Stimulated activated CD8-positive, alpha-beta memory T cell treated with anti-CD3 and anti-CD28 coated beads, Interleukin-4, amount 100 ng/mL, for 1 hour (primary cell): ENCODE measurements at regions not wholly inside any gene's neighbourhood (a gene's known extent, or its start where the extent isn't known, plus 50 kb on each side); places are given as distances from the start of the nearest gene placed in this dataset.
"Not testable (repeated sequence)": the region's sequence is repeated elsewhere in the genome, so short reads cannot be mapped to it uniquely, and the experiment has no call there.

Experiments
- DNase-seq, 2 donors: peaks; one replicate each; pipeline ENCODE4 v3.0.0-alpha.2; 2020; ENCODE audit warnings: low read depth in 2 of 2, low spot score in 1 of 2

DNA sequence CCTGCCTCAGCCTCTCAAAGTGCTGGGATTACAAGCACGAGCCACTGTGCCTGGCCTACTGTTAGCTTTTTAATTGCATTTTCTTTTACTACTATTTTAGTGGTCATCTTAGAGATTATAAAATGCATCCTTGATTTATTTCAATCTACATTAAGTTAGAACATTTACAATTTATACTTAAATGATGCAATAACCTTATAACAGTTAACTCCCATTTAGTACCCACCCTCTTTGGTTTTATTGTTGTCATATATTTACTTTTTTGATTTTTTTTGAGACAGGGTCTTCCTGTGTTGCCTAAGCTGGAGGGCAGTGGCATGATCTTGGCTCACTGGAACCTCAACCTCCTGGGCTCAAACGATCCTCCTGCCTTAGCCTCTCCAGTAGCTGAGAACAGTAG lies 77.3 kb downstream of the PPCDC start:
- DNase-seq = no peak

DNA sequence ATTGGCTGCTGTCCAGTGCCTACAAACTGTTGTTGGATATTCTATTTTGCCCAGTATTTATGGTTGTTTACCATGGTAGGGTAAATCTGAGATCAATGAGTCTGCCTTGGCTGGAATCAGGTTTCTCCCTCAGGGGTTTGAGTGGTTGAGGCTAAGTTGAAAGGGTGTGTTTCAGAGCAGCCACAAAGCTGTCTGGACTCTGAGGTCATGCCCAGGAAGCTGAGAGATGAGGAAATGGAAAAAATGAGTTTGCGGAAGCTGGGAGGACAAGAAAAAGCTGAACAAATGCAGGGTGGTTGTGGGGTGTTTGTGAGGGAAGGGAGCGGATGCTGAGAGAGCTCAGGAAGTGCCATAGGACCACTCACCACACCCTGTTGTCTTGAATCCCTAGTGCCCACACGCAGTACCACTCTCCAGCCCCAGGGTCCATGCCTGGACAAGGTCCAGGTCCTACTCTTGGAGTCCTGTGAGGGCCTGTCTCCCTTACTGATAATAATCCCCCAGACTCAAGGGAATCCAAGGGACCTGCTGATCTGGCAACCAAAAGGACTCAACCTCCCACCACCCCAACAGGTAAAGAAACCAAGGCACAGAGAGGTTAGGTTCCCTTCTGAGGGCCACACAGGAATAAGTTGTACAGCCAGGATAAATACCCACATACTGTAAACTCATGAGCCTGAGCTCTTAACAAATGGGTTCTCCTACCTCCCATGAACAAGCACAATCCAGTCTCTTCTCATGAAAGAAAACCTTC lies 81.6 kb downstream of the PPCDC start:
- DNase-seq = no peak

DNA sequence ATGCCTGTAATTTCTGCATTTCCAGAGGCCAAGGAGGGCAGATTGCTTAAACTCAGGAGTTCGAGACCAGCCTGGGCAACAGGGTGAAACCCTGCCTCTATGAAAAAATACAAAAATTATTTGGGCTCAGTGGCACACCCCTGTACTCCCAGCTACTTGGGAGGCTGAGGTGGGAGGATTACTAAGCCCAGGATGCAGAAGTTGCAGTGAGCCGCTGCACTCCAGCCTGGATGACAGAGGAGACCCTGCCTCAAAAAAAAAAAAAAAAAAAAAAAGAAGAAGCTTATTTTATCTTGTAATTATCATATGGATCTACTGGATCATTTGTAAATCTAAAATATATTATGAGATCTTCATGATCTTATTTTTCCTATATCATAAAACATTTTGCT lies 84.1 kb downstream of the PPCDC start:
- DNase-seq = no peak

DNA sequence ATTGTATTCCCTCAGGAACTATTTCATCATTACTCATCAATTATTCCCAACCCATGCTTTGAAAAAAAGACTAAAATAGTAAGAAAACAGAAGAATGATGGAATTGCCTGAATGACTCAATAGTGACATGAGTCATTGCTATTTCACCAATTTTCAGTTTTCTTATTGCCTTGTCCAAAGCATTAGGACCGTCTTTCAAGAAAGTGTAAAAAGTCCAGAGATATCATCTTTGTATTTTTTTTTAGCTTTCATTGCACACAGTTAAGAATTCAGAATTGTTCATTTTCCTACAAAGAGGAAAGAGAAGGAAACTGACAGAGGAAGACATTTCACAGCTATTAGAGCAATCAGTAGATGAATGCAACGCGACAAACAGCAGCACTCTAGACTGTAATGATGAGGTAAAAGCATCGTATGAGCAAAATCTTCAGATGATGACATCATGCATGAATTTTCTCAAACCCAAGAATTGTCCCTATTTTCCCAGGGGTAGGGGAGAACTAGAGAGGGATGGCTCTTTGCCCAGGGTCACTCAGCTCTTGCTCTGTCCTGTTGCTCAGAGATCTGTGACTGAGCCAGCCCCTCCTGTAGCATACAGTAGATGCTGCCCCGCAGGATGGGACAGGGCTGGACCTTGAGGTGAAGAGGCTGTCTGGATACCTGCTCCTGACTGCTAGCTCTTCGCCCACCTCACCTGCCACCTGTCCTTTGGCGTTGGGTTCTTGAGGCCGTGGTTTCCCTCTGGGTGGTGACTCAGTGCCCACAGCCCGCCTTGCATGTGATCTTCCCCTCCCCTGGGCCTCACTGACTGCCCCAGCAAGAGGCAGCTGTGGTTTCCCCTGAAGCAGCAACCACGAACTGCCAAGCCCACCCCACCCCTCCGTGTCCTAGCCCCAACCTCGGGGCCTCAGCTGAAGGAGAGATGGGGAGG lies 84.8 kb downstream of the PPCDC start:
- peak; percentile 25 to 39 for DNase-seq

DNA sequence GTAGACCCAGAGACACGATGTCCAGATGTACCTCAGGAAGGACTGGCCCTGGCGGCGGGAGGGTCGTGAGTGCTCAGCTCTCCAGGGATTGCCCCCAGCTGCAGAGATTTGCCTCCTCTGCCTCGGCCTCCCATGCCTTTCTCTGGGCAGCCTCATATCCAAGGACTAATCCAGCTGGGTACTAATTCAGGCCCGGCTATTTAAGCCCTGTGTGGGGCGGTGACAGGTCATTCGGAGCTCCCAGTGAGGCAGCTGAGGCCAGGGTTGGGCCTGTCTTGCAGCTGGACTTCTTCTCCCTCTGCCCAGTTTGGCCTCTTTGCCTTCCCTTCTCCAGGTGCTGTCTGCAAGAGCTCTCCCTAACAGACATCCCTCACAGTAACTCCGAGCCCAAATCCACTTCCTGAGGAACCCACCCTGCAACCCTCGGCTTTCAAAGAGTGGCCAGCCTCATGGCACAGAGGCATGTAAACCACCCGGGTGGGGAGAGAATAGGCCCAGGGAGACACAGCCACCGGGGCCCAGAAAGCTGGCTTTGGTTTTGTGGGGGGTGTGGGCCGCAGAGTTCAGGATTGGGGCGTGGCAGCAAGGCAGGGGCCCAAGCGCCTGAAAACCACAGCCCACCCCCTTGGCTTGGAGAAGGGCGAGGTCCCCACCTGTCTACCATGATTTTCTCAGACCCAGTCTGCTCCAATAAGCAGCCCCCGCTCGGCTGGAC lies 85.8 kb downstream of the PPCDC start:
- DNase-seq = no peak

DNA sequence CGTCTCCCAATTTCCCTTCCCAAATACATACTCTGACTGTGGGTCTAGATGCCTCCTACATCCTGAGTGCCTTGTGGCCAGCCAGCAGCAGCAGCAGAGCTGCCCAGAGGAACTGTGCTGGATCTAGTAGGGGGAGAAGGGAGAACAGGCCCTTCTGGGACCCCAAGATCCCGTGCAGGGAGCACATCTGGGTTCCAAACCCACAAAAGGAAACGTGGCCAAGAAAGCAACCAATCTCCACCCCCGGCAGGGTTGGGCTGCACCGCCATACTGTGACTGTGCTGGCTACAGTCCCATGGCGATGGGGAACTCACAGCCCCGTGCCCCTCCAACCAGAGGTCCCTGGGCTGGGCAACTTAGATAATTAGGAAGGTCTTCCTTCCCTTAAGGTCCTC lies 86.3 kb downstream of the PPCDC start:
- no peak for DNase-seq

DNA sequence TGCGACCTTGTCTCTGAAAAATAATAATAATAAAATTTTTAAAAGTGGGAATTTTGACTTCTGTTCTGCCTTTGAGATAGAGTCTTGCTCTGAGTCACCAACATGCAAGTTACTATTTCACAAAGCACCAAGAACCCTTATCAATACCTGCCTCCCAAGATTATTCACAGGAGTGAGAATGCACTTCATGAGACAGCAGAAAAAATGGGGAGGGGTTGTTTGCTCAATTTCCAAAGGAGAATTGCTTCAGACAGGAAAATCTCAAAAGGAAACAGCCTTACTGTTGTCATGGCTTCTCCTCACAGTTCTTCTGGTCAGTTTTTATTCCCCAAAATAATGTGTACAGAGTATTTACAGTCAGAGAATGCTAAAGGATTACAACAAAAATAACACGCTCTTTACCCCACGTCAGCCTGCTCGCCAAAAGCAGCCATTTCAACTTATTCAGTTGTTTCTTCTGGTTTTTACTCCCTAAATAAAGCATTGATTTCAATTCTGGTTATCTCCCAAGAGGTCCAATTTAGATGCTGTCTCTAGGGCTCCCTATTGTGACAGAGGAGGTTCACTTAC lies 89.0 kb downstream of the PPCDC start:
- no peak for DNase-seq

DNA sequence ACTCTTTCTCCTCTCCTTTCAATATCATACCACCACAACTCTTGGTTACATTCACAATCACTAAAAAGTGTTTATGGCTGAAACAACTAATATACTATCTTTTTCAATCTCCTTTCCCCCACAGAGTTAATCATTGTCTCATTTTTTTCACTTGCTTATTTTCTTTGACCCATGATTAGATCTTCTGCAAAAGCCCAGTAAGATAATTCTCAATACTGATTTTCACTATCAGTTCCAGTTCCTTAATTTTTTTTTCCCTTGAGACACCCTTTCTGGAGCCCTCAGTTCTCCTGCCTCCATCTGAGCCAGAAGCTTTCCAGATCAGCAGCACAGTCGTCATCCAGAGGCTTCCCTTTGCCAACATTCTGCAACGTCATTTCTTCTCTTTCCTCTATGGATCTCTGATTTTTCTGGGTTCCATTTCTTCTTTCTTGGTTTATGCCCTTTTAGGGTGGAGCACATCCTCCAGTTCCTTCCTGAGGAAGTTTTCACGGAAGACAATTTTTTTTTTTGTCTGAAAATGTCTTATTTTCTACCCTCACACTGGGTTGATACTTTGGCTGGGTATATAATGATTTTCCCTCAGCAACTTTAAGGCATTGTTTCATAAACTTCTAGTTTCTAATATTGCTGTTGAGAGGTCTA lies 88.7 kb upstream of the C15orf39 start:
- DNase-seq = no peak

DNA sequence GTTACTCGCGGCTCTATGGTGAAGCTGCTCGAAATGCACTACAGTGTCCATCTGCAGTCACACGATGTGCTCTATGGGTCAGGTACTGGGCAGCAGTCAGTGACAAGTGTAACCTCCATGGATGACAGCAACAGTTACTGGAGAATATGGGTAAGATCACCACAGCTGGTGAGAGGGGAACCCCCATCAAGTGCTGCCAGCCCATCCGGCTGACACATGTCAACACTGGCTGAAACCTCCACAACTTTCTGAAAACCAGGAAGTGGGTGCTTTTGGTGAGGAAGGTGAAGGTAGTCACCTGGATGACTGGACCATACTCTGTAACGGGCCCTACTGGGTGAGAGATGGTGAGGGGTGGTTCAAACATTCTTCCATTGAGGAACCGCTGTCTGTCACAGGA lies 87.4 kb upstream of the C15orf39 start:
- DNase-seq = no peak

DNA sequence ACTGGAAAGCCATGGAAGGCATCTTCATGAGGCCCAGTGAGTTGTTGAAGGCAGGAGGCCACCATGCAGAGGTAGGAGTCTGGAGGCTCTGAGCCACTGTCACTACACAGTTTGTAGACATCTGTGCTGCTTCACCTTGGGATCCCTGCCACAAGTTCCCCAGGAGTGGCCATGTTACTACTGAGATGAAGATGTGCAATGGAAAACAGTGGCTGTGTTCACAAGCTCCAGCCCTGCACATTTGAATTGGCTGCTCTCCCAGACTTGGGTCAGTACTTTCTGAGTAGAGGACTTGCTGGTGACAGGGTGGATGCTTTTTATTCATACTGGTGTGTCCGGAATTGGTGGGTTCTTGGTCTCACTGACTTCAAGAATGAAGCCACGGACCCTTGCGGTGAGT lies 86.9 kb upstream of the C15orf39 start:
- no peak for DNase-seq

DNA sequence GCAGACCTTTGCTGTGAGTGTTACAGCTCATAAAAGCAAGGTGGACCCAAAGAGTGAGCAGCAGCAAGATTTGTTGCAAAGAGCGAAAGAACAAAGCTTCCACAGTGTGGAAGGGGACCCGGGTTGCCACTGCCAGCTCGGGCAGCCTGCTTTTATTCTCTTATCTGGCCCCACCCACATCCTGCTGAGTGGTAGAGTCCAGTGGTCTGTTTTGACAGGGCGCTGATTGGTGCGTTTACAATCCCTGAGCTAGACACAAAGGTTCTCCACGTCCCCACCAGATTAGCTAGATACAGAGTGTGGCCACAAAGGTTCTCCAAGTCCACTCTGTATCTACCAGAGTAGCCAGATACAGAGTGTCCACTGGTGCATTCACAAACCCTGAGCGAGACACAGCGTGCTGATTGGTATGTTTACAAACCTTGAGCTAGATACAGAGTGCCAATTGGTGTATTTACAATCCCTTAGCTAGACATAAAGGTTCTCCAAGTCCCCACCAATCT lies 86.2 kb upstream of the C15orf39 start:
- DNase-seq = not testable (repeated sequence)

DNA sequence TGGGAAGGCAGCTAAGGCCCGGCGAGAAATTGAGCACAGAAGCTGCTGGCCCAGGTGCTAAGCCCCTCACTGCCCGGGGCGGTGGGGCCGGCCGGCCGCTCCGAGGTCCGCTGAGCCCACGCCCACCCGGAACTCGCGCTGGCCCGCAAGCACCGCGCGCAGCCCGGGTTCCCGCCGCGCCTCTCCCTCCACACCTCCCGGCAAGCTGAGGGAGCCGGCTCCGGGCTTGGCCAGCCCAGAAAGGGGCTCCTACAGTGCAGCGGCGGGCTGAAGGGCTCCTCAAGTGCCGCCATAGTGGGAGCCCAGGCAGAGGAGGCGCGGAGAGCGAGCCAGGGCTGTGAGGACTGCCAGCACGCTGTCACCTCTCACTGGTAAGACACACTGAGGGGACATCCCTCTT lies 85.5 kb upstream of the C15orf39 start:
- DNase-seq = not testable (repeated sequence)

DNA sequence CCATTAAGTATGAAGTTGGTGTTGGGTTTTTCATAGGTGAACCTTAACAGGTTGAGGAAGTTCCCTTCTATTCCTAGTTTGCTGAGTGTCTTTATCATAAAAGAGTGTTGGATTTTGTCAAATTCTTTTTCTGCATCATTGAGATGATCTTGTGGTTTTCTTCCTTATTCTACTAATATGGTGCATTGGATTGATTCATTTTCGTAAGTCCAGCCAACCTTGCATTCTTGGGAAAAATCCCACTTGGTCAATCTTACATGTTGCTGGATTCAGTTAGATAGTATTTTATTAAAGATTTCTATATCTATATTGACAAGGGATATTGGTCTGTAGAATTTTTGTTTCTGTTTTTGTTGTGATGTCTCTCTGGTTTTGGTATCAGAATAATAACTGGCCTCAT lies 83.7 kb upstream of the C15orf39 start:
- DNase-seq = no peak

DNA sequence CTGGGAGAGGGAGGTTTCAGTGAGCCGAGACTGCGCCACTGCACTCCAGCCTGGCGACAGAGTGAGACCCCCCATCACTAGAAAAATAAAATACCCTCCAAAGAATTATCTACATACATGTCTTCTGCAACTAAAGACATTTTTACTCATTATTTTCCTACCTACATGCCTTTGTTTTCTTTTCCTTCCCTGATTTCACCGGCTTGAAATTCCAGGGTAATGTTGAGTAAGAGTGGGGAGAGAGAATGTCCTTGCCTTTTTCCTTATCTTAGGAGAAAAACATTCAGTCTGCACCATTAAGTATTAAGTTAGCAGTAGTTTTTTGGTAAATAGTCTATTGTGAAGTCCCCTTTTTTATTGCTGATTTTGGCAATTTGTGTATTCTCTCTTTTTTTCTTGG lies 82.4 kb upstream of the C15orf39 start:
- DNase-seq = not testable (repeated sequence)

DNA sequence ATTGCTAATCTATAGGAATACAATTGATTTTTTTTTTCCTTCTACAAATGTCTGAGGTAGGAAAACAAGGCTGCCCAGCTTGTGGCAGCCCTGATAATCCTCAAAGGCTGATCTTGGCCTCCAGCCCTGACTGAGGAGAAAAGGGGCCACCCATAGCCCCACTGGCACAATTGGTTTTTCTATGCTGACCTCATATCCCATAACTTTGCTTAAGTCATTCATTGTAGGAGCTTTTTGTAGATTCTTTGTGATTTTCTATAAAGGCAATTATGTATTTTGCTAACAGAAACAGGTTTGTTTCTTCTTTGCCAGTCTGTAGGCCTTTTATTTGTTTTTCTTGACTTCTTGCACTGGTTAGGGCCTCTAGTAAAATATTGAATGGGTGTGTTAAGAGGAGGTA lies 80.2 kb upstream of the C15orf39 start:
- no peak for DNase-seq

DNA sequence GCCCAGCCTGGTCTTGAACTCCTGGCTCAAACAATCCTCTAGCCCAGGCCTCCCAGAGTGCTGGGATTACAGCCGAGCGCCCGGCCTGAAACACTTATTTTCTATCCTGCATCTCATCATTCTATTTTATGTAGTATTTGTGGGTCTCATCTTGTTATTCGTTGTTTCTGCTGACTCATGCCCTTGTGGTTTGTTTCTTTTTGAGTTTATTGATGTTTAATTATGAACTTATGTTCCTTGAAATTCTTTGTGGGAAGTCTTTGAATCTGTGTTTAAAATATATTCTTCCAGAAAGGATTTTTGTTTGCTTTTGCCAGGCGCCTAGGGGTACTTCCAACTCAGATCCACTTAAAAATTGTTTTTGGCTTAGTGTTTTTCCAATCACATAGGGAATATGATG lies 78.3 kb upstream of the C15orf39 start:
- DNase-seq = no peak

DNA sequence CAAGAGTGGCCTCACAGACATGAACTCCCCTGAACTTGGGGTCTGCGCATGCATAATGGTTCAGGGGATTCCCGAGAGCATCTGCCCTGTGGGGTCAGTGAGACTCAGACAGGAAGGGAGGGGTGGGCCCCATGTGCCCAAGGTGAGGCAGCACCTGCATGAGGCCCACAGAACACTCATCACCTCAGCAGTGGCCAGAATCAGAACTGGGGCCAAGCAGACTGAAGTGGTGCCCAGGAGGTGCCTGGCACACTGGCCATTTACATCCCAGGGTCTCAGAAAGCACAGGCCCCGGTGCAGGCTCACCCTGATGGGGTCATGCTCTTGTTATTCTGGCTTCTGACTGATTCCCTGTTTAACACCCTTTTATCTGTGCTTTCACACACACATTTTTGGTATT lies 77.4 kb upstream of the C15orf39 start:
- not testable (repeated sequence) for DNase-seq

DNA sequence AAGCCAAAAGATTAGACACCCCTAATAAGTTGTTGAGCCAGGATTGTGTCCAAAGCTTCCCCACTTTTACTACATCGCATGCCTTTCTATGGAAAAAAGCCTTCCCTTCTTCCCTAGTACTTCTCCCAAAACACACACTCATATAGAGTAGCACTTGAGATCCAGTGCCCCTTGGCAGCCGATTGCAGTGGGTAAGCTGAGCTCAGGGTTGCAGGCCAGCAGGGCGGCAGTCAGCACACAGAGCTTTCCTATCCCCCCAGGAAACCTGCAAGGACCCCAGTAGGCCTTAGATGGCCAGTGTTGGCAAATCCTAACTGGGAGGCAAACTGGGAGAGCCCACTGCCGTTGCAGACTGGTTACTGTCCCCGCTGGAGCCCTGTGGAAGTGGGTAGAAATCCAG lies 75.7 kb upstream of the C15orf39 start:
- DNase-seq = no peak

DNA sequence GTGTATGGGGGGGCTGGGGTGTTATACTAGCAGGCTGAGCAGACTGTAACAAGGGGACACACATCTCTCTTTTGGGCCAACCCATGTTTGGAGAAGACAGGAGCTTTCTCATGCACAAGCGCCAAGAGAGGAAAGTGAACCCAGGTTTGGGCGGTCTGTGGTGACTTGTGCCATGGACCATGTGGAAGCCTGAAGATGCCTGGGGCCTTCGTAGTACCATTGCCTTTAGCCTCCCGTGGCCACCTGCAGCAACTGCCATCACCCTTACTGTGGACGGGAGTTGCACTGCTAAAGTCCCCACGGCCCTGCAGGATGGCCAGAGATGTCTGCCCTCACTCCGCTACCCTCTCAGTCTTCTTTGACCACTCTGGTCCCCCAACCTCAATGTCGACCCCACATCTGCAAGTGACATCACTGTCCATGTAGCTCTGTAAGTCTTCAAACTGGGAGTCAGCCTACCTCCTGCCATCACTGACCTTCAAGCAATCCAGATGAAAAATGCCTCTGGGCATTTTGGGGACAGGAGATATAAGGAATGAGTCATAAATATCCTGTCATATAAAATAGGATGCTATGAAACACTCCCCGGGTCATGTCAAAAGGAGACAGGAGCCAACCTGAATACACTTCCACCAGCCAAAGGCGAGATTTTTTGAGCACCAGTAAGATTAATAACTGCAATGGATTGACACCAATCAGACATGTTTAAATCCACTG lies 74.7 kb upstream of the C15orf39 start:
- no peak for DNase-seq

DNA sequence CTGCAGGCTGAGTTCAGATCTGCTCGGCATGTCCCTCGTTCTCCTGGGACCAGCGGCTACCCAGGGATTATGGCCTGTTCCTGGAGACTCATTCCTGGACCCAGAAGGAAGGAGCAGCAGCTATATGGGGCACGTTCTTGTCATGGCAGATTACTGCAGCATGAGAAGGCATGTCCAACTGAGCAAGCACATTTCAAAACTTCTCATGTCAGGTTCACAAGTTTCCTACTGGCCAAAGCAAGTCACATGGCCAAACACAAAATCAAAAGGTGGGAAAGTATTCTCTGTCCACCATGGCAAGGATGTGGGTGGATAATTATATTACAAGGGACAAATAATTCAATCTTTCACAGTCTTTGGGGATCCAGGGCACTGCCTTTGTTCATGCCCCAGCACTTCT lies 71.9 kb upstream of the C15orf39 start:
- no peak for DNase-seq
